ENCODE measurements at regions not wholly inside any gene's neighbourhood (a gene's known extent, or its start where the extent isn't known, plus 50 kb on each side); places are given as distances from the start of the nearest gene placed in this dataset.

DNA sequence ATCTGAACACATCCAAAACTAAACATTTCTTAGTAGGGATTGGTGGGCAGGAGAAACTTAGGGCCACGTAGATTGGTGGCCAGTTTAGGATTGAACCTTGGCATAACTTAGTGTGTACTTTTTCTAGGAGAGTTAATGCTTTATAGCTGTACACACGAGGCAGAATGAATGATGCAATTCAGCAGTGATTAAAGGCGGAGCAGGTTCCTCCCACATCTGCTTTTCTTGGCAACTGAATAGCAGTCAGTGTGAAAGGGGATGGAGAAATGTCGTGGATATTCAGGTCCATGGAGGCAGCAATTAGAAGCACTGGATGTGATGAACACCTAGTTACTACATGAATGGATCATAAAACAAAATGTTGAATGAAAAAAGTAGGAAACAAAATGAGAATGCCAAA, 493.8 kb downstream of the FUT8 start:
- TF ChIP-seq, protein P1, sequence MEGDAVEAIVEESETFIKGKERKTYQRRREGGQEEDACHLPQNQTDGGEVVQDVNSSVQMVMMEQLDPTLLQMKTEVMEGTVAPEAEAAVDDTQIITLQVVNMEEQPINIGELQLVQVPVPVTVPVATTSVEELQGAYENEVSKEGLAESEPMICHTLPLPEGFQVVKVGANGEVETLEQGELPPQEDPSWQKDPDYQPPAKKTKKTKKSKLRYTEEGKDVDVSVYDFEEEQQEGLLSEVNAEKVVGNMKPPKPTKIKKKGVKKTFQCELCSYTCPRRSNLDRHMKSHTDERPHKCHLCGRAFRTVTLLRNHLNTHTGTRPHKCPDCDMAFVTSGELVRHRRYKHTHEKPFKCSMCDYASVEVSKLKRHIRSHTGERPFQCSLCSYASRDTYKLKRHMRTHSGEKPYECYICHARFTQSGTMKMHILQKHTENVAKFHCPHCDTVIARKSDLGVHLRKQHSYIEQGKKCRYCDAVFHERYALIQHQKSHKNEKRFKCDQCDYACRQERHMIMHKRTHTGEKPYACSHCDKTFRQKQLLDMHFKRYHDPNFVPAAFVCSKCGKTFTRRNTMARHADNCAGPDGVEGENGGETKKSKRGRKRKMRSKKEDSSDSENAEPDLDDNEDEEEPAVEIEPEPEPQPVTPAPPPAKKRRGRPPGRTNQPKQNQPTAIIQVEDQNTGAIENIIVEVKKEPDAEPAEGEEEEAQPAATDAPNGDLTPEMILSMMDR (IDR thresholded peaks at IDR 0.05; ENCODE audit: borderline replicate concordance, insufficient read depth, low read depth, low read length), result no peak
- no peak overlapping the region for H3K4me3 ChIP-seq (ENCODE audit: low read depth, low read length)

DNA sequence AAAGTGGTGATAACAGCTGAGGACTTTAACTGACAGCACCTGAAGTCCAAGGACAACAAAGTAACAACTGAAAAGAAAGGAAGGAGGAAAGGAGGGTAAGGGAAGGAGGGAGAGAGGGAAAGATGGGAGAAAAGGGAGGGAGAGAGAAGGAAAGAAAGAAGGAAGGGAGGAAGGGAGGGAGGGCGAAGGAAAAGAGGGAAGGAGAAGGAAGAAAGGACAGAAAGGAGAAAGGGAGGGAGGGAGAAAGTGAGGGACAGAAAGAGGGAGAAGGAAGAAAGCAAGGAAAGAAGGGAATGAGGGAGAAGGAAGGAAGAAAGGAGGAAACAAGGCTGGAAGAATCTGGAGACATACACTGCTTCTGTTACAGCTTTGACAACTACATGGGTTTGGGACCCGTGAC, 494.4 kb downstream of the FUT8 start:
- H3K4me3 ChIP-seq (ENCODE audit: low read depth, low read length), result no peak overlapping the region
- TF ChIP-seq, protein P1 (IDR thresholded peaks at IDR 0.05; ENCODE audit: borderline replicate concordance, insufficient read depth, low read depth, low read length), result no peak

DNA sequence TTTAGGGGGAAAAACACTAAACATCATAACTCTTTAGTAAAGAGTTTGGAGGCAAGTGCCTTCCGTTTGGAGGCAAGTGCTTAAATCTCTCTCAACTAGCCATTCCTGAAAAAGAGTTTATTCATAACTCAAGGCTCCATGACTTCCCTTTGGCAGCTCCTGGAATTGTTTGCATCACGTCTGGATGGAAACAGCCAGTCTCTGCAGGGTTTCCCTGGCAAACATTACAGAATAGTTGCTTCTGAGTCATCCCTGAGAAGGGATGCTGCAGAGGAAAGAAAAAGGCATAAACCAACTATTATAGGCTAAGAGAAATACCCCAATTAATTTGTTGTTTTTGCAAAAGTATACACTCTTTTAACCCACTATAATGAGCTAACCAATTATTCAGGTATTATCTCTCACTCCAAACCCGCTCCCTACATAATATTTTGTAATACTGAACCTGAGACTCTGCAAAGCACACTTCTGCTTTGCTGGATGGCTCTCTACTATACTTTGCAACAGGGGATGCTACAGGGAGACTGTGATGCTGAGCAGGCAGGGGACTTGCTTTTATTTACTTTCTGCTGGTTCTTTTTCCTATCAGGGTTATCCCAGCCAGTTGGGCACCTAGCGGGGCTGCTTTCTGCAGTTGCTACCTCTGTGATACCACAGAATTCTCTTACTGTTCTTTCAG, 497.7 kb downstream of the FUT8 start:
- H3K4me3 ChIP-seq (ENCODE audit: low read depth, low read length), result no peak overlapping the region
- TF ChIP-seq, protein P1 (IDR thresholded peaks at IDR 0.05; ENCODE audit: borderline replicate concordance, insufficient read depth, low read depth, low read length), result no peak

DNA sequence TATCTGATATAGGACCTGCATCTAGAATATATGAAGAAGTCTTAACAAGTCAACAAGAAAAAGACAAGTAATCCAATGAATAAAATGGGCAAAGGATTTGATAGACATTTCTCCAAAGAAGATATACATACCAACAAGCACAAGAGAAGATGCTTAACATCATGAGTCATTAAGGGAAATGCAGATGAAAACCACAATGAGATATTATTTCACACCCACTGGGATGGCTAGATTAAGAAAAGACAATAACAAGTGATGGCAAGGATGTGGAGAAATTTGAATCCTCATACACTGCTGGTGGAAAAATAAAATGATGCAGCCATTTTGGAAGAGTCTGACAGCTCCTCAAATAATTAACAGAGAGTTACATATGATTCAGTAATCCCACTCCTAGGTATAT, 502.6 kb downstream of the FUT8 start:
- TF ChIP-seq, protein P1 (IDR thresholded peaks at IDR 0.05; ENCODE audit: borderline replicate concordance, insufficient read depth, low read depth, low read length), result no peak
- H3K4me3 ChIP-seq (ENCODE audit: low read depth, low read length), result no peak overlapping the region

DNA sequence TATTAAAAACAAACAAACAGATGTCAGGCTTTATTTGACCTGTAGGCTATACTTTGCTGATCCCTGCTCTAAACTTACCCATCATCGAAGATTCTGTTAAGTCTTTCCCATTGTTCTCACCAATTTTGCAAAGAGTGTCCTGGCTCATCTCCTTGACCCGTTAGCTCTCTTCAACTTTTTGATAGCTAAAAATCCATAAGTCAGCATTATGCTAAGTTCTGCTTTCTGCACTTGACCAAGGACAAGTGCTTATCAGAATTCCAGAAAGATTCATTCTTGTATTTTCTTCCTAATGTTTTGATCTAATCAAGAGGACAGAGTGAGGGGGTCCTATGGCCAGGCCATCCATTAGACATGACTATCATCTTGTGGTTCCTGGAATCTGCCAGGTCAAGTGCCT, 503.5 kb downstream of the FUT8 start:
- no peak overlapping the region for H3K4me3 ChIP-seq (ENCODE audit: low read depth, low read length)
- TF ChIP-seq, protein P1 (IDR thresholded peaks at IDR 0.05; ENCODE audit: borderline replicate concordance, insufficient read depth, low read depth, low read length), result no peak

DNA sequence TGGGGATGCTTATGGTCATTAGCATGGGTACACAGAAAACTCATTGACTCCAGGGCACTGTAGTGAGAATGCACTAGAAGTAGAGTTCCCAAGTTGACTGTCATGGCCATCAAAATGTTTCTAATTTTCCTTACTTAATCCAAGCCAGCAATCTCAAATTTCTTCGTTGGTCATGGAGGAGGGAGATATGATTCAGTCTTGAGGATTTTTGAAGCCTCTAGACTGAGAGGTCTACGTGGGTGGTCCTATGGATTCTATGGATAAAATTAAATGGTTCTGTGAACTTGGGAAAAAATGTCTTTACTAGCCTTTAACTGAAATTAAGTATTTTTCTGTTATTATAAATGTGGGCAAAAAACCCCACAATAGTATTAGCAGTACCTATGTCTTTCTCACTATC, 508.5 kb downstream of the FUT8 start:
- TF ChIP-seq, protein P1 (IDR thresholded peaks at IDR 0.05; ENCODE audit: borderline replicate concordance, insufficient read depth, low read depth, low read length), result no peak
- no peak overlapping the region for H3K4me3 ChIP-seq (ENCODE audit: low read depth, low read length)

DNA sequence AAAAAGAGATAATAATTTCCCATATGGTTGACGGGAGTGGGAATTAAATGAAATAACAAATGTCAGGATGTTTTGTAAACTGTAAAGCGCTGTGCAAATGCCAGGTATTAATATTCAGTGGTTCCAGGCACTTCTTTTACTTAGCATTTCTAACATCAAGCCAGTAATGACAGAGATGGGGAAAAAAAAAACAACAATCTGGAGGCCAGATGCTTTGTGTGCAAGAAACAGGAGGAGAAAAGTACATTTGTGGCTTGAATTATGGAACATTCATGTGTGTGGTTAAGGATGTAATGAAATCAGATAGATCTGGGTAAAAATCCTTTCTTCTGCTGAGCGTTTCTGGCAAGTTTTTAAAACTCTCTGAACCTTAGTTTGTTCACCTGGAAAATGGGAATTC, 509.6 kb downstream of the FUT8 start:
- TF ChIP-seq, protein P1 (IDR thresholded peaks at IDR 0.05; ENCODE audit: borderline replicate concordance, insufficient read depth, low read depth, low read length), result no peak
- no peak overlapping the region for H3K4me3 ChIP-seq (ENCODE audit: low read depth, low read length)

Measured in GM12875 (cell line).